GM21786 (cell line): ENCODE measurements at regions not wholly inside any gene's neighbourhood (a gene's known extent, or its start where the extent isn't known, plus 50 kb on each side); places are given as distances from the start of the nearest gene placed in this dataset.

ENCODE experiments used
- ATAC-seq: cut with Tn5 transposase; IDR thresholded peaks from one replicate; pipeline ENCODE4 v1.9.1; 2021; ENCODE audit not compliant: unreplicated experiment

GRCh38 chr3:107970993-107971580 lies 119.7 kb downstream of the CD47 start:
- ATAC-seq = no peak

- ATAC-seq = no peak
These were observed 120.6 kb downstream of the CD47 start for GRCh38 chr3:107969994-107970819.

GRCh38 chr3:107969525-107969924 lies 121.3 kb downstream of the CD47 start:
- no peak for ATAC-seq

GRCh38 chr3:107966276-107966675 lies 124.6 kb downstream of the CD47 start:
- no peak for ATAC-seq

GRCh38 chr3:107965136-107965655 lies 125.6 kb downstream of the CD47 start:
- ATAC-seq = no peak

GRCh38 chr3:107963581-107963980 lies 127.2 kb downstream of the CD47 start:
- ATAC-seq = no peak

GRCh38 chr3:107962946-107963345 lies 127.9 kb downstream of the CD47 start:
- no peak for ATAC-seq

- ATAC-seq = no peak
These were observed 128.8 kb downstream of the CD47 start for GRCh38 chr3:107962037-107962436.

GRCh38 chr3:107959550-107960154 lies 131.2 kb downstream of the CD47 start:
- ATAC-seq = no peak

- no peak for ATAC-seq
These were observed 132.7 kb downstream of the CD47 start for GRCh38 chr3:107958146-107958545.

GRCh38 chr3:107956991-107957900 lies 133.6 kb downstream of the CD47 start:
- ATAC-seq = no peak

- ATAC-seq = no peak
These were observed 136.0 kb downstream of the CD47 start for GRCh38 chr3:107954845-107955244.

- ATAC-seq = no peak
These were observed 137.1 kb downstream of the CD47 start for GRCh38 chr3:107953722-107954121.

- ATAC-seq = no peak
These were observed 139.7 kb downstream of the CD47 start for GRCh38 chr3:107951126-107951525.

- ATAC-seq = no peak
These were observed 140.4 kb downstream of the CD47 start for GRCh38 chr3:107950417-107950816.

- no peak for ATAC-seq
These were observed 141.3 kb downstream of the CD47 start for GRCh38 chr3:107949394-107949970.

GRCh38 chr3:107947203-107947602 lies 143.6 kb downstream of the CD47 start:
- ATAC-seq = no peak

- no peak for ATAC-seq
These were observed 144.1 kb downstream of the CD47 start for GRCh38 chr3:107946700-107947099.

- ATAC-seq = no peak
These were observed 145.3 kb downstream of the CD47 start for GRCh38 chr3:107945417-107946094.
